CMK (cell line): ENCODE measurements at regions not wholly inside any gene's neighbourhood (a gene's known extent, or its start where the extent isn't known, plus 50 kb on each side); places are given as distances from the start of the nearest gene placed in this dataset.
"Not testable (repeated sequence)": the region's sequence is repeated elsewhere in the genome, so short reads cannot be mapped to it uniquely, and the experiment has no call there.

Source experiments
- DNase-seq: peaks from one replicate; pipeline ENCODE4 v3.0.0-alpha.2; 2010; ENCODE audit warnings: low read depth

DNA sequence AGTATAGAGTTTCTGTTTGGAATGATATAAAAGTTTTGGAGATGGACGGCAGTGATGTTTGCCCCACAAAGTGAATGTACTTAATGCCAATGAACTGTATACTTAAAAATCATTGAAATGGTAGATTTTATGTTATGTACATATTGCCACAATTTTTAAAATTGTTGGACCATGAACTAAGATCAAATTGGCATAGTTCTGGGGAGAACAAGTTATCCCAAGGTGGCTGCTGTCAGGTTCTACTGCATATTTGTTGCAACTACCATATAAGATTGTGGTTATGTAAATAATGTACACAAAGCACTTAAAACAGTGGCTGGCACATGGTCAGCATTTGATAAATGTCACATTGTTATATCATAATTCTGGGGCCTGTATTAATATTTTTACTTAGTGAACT is 466.4 kb downstream of the SIPA1L2 start:
- DNase-seq: no peak

GRCh38 chr1:232162001-232162400 is 467.9 kb downstream of the SIPA1L2 start:
- DNase-seq: no peak

- not testable (repeated sequence) for DNase-seq
Observed at GRCh38 chr1:232158558-232158957, 471.4 kb downstream of the SIPA1L2 start.

DNA sequence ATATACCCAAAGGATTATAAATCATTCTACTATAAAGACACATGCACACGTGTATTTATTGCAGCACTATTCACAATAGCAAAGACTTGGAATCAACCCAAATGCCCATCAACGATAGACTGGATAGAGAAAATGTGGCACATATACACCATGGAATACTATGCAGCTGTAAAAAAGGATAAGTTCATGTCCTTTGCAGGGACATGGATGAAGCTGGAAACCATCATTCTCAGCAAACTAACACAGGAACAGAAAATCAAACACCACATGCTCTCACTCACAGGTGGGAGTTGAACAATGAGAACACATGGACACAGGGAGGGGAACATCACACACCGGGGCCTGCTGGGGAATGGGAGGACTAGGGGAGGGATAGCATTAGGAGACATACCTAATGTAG is 473.9 kb downstream of the SIPA1L2 start:
- not testable (repeated sequence) for DNase-seq

GRCh38 chr1:232153652-232154051 is 476.3 kb downstream of the SIPA1L2 start:
- DNase-seq: no peak

DNA sequence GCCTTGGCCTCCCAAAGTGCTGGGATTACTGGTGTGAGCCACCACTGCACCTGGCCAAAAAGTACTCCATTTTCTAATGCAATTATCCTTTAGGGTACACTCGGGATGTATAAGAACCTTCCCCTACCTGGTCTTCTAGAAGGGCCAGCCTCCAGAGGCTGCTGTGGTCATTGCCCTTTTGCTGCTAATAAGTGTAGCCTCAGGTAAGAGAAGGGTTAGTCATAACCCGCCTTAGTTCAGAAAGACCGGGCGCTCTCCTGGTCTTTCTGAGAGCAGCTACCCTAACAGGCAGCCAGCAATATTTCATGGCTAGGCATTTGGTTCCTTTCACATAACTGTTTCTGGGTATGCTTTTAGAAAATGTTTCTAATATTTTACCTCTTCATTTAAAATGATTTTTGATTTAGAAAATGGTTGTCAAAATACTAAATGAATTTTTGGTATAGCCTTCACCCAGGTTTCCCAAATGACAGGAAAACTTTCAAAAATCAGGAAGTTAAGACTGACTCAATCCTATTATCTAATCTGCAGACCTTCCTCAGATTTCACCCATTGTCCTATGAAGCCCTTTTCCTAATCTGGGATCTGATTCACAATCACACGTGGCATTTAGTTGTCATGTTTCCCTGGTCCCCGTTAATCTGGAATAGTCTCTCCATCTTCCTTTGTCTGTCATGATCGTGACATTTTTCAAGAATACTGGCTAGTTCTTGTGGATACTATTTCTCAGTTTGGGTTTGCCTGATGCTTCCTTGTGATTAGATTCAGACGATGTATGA is 479.0 kb downstream of the SIPA1L2 start:
- DNase-seq: no peak

- DNase-seq: no peak
Observed at GRCh38 chr1:232149287-232150201, 480.4 kb downstream of the SIPA1L2 start.

- DNase-seq: no peak
Observed at GRCh38 chr1:232147215-232147614, 482.7 kb downstream of the SIPA1L2 start.

DNA sequence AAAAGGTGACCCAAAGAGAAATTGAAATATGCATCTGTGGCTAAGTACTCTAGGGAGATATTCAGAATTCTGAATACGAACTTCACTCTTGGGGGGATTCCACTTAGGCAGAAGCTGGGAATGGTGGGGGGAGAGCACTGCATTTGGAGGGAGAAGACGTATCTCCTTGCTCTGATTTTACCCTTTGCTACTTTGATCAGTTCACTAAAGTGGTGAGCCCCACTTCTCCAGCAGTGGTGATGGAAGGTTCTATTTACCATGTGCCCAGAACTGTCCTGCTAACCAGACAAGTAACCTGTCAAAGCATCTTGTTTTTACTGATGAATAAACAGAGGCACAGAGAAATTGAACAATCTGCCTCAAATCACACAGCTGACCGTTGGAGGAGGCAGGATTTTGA is 483.4 kb downstream of the SIPA1L2 start:
- no peak for DNase-seq

DNA sequence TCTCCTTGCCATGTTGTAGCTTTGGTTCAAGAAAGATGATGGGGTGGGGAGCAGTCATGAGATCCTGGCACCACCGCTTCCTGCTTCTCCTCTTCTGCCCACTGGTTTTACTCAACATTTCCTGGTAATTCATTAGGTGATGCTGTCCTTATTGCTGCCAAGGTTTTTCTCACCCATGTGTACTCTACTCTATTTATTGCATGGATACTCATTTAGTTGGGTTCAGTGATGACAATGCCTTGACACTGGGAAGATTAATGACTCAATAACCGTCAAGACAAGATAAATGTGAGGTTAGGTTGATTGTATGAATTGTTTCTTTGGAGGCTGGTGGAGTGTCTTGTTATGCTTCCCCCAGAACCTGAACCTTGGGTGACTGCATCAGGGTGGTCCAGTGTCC is 484.2 kb downstream of the SIPA1L2 start:
- no peak for DNase-seq

DNA sequence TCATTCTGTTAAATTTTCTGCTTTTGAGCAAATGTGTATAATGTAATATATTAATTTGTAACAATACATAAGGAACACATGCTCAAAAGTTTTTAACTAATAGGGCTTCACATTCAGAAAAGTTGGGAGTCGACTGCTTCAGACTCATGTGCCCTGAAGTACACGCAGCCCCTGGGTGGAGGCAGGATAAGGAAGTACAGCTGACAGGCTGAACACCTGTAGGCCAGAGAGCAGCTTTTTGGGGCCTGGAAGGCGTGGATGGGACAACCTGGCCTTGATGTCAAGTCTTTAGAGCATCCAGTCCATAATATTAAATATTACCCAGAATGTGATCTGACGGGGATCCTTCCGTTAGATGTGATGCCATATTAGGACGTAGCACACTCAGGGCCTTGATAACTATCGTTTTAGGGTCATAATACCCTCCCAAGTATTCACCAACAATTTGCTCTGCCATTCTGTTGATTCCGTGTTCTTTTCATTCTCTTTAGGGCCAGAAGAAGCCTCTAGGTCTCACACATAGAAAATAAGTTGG is 485.2 kb downstream of the SIPA1L2 start:
- no peak for DNase-seq

- DNase-seq: no peak
Observed at GRCh38 chr1:232143315-232143886, 486.5 kb downstream of the SIPA1L2 start.

DNA sequence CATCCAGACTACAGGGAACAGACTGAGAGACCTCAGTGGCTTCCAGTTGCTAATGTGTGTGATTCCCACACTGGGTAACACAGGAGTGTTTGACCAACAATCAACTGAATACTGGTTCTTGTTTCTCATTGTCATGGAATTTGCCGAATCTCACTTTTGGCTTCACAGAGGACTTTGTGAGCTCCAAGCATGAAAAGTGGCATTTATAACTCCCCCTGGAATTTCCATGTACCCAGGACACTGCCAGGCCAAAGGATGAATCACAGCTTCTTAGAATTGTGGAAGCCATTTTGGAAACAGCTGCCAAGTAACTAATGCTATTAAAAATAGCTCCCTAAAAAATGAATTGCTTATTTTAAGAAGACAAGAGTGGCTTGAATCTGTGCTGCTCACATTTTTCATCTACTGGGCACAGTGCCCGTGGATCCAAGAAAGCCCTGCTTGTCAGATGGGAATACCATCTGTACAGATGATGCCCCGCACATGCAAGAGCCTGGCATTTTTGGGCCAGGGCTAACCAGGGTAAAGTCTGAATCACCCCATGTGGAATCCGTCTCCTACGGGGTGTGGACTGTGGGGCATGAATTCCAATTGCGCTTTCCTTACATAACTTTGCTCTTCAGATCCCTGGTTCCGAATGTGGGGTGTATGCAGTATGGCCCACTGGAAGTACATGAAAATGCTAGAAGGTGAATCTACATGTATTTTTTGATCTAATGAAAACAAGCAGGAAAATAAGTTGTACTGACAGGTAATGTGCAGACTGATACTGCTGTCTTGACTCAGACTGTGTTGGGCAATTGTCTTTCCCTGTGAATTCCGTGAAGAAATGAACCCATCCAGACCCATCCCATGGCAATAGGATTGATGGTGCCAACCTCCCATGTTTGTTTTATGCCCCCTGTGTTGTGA is 487.3 kb downstream of the SIPA1L2 start:
- no peak for DNase-seq

GRCh38 chr1:232141167-232141448 is 488.8 kb downstream of the SIPA1L2 start:
- not testable (repeated sequence) for DNase-seq

DNA sequence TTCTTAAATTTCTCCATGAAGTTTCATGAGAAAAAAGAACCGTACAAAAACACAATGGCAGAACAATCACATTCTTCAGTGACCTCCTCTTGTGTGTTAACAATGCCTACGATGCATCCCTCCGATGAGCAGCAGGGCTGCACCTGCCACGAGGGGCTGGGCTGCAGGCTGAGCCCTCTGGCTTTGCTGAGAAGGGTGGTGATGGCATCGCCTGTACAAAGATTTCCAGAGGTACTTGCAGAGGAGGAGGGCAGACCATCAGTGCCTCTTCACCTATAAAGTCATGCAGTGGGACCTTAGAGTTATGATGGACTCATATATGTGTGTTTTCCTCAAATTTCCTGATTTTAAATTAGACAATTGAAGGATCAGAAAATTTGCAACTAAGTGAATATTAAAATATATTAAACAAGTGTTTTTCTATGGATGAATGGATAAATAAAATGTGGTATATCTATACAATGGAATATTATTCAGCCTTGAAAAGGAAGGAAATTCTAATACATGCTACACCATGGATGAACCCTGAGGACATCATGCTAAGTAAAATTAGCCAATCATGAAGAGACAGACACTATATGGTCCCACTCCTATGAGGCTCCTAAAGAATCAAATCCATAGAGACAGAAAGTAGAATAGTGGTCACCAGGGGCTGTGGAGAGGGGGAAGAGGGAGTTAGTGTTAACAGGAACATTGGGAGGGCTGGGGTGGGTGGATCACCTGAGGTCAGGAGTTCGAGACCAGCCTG is 489.3 kb downstream of the SIPA1L2 start:
- DNase-seq: no peak

DNA sequence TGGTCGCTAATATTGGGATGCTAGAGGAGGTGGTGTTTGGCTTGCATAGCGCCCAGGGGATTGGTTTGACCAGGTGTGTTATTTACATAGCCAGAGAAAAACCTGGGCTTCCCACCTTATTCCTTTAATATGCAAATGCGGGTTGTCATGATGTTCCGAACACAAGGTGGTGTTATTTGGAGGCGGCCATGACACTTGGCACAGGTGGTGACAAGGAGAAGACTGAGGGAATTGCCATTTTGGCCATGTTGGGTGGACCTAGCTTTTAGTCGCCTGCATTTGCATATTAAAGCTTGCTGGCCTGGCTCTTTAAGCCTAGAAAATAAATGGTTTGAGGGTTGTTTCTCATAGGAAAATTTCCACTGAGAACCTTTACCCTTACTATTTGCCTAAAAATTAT is 490.5 kb downstream of the SIPA1L2 start:
- no peak for DNase-seq

DNA sequence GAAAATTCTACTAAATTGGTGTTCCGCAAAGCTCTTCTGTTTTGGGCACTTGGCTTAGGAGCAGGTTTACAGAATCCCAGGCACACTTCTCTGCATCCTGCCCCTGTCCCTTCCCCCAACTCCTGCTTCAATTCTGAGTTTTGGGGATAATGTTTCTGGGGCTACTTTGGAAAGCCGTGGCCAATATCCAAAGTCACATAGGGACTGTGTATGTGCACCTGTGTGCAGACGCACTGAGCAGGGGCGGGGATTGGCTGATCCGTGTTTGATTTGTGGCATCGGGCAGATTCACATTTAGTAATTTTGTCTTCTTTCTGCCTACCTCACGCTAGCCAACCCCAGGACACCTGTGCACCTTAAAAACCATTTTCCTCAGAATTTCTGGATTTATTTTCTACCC is 491.9 kb downstream of the SIPA1L2 start:
- no peak for DNase-seq

- DNase-seq: no peak
Observed at GRCh38 chr1:232137066-232137465, 492.9 kb downstream of the SIPA1L2 start.

DNA sequence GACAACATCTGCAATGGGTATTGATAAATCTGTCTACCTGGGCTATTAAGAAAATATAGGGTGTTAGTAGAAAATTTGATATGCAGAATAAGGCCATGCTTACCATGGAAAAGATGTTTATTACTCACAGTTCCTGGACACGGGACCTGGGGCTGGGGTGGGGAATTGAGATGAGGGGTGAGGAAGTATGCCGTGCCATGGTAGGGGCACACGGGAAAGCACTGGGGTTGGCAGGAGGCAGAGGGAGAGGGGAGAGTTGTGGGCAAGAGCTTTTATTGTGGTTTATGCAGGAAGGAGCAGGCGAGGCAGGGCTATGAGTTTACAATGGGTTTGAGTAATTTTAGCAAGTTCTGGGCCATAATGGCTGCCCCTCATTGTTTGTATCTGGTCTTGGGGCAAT is 493.8 kb downstream of the SIPA1L2 start:
- no peak for DNase-seq

DNA sequence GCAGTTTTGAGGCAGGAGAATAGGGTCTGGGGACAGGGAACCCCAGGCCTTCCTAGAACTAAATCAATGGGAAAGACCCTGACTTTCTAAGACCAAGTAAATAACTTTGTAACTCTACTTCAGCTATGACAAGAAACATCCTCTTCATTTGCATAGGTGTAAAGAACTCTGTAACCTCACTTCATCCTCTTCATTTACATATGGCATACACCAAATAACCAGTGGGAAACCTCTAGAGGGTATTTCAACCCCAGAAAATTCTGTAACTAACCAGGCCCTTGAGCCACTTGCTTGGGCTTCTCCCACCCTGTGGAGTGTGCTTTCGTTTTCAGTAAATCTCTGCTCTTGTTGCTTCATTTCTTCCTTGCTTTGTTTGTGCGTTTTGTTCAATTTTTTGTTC is 495.6 kb downstream of the SIPA1L2 start:
- DNase-seq: no peak

DNA sequence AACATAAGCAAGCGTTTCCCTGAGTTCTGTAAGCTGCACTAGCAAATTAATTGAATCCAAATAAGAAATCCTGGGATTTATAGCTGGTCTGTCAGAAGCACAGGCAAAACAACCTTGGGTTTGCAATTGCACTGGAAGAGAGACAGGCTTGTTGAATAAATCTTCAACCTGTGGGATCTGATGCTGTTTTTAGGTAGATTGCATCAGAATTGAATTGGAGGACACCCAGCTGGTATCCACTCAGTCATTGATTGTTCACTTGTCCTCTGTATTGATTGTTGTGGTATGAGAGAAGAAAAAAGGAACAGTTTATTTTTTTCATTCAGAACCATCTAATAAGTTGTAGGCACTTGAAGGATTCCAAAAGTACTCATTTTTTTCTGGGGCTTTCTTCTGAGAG is 497.4 kb downstream of the SIPA1L2 start:
- no peak for DNase-seq
